A549 (cell line): ENCODE measurements at regions not wholly inside any gene's neighbourhood (a gene's known extent, or its start where the extent isn't known, plus 50 kb on each side); places are given as distances from the start of the nearest gene placed in this dataset.
"Not testable (repeated sequence)": the region's sequence is repeated elsewhere in the genome, so short reads cannot be mapped to it uniquely, and the experiment has no call there.

Source experiments
- ATAC-seq, 2 experiments: fragments of 200-7000 bp in 1 of 2; fragments of >200 bp in 1 of 2; cut with Nextera tagmentation in 1 of 2; cut with Tn5 transposase in 1 of 2; 3 replicates each; pipeline versions ENCODE4 v1.8.0 to v1.9.1; 2018 to 2020; ENCODE audit warnings: mild to moderate bottlenecking in 1 of 2, moderate library complexity in 1 of 2
- CTCF ChIA-PET: fragments of 300-600 bp; sonication (Branson Sonifier 250); formaldehyde crosslinking; extraction: SDS; loops from one replicate; lab custom pipeline; 2021; ENCODE audit warnings: antibody characterized with exemption, inconsistent platforms; lab: Yijun Ruan, JAX
- POLR2A ChIA-PET: fragments of 350-600 bp; formaldehyde crosslinking; extraction: SDS; loops from one replicate; lab custom pipeline; 2021; ENCODE audit warnings: antibody characterized with exemption, inconsistent platforms; lab: Yijun Ruan, JAX
- DNase-seq, 2 experiments: peaks; one replicate each; pipeline versions ENCODE4 v3.0.0 to v3.0.0-alpha.2; 2011 to 2016; ENCODE audit warnings: low read depth in 1 of 2, low spot score in 1 of 2
- FAIRE-seq: peaks from 2 replicates; lab custom pipeline; 2011; peaks lifted over from hg19 to GRCh38; lab: Jason Lieb, UNC
- H3K27ac ChIP-seq, 2 experiments: fragments of >200 bp; sonication (Bioruptor Twin); formaldehyde crosslinking; 3 replicates each; pipeline ENCODE4 v1.5.1; 2016 to 2017
- H3K4me1 ChIP-seq: fragments of >200 bp; sonication (Bioruptor Twin); formaldehyde crosslinking; 3 replicates; pipeline ENCODE4 v1.6.1; 2016
- H3K4me2 ChIP-seq: fragments of >200 bp; sonication (Bioruptor Twin); formaldehyde crosslinking; 3 replicates; pipeline ENCODE4 v1.6.1; 2016
- H3K4me3 ChIP-seq: fragments of >200 bp; sonication (Bioruptor Twin); formaldehyde crosslinking; 3 replicates; pipeline ENCODE4 v1.5.1; 2016
- H3K9me3 ChIP-seq: fragments of >200 bp; sonication (Bioruptor Twin); formaldehyde crosslinking; 3 replicates; pipeline ENCODE4 v1.6.1; 2016
- WGBS: methylation state at CpG from one replicate; pipeline ENCODE4 v1.1.6; 2017; ENCODE audit errors: missing lambda C conversion rate; 5-methylcytosine and 5-hydroxymethylcytosine counted together

GRCh38 chr22:10526079-10526478, 5001.9 kb upstream of the OR11H1 start:
- FAIRE-seq, CTCF ChIA-PET, DNase-seq: not testable (repeated sequence)

GRCh38 chr22:10531141-10531540, 4996.9 kb upstream of the OR11H1 start:
- H3K4me2 ChIP-seq, CTCF ChIA-PET, H3K27ac ChIP-seq, H3K4me3 ChIP-seq, ATAC-seq, DNase-seq, FAIRE-seq, H3K4me1 ChIP-seq, POLR2A ChIA-PET, H3K9me3 ChIP-seq: not testable (repeated sequence)
- no CpG with 5 or more reads among the region's 4 CpGs for WGBS

More at GRCh38 chr22:10526079-10526478, 5001.9 kb upstream of the OR11H1 start:
- ATAC-seq, H3K4me1 ChIP-seq, POLR2A ChIA-PET, H3K27ac ChIP-seq, H3K9me3 ChIP-seq, H3K4me3 ChIP-seq, H3K4me2 ChIP-seq: not testable (repeated sequence)
- 80% methylated on average over 1 of the region's 54 CpGs for WGBS

- H3K4me1 ChIP-seq, ATAC-seq, H3K4me2 ChIP-seq, CTCF ChIA-PET, H3K9me3 ChIP-seq, FAIRE-seq, POLR2A ChIA-PET, DNase-seq, H3K4me3 ChIP-seq, H3K27ac ChIP-seq: not testable (repeated sequence)
- WGBS, result 96% methylated on average over 16 of the region's 42 CpGs
Observed at GRCh38 chr22:10572531-10572930, 4955.5 kb upstream of the OR11H1 start.

- H3K9me3 ChIP-seq, H3K27ac ChIP-seq, H3K4me1 ChIP-seq, POLR2A ChIA-PET, CTCF ChIA-PET, H3K4me2 ChIP-seq, H3K4me3 ChIP-seq, ATAC-seq, FAIRE-seq, DNase-seq: not testable (repeated sequence)
- WGBS, result no CpG with 5 or more reads among the region's 2 CpGs
Observed at GRCh38 chr22:10601071-10601470, 4926.9 kb upstream of the OR11H1 start.

GRCh38 chr22:10631961-10632360, 4896.0 kb upstream of the OR11H1 start:
- CTCF ChIA-PET, H3K4me2 ChIP-seq, ATAC-seq, FAIRE-seq, DNase-seq, H3K9me3 ChIP-seq, H3K4me3 ChIP-seq, POLR2A ChIA-PET, H3K4me1 ChIP-seq, H3K27ac ChIP-seq: not testable (repeated sequence)
- no CpG with 5 or more reads among the region's 15 CpGs for WGBS

GRCh38 chr22:10635341-10635740, 4892.7 kb upstream of the OR11H1 start:
- H3K4me3 ChIP-seq, CTCF ChIA-PET, FAIRE-seq: not testable (repeated sequence)

GRCh38 chr22:10662818-10663217, 4865.2 kb upstream of the OR11H1 start:
- FAIRE-seq, POLR2A ChIA-PET, H3K4me3 ChIP-seq, ATAC-seq, DNase-seq, H3K4me1 ChIP-seq, CTCF ChIA-PET, H3K9me3 ChIP-seq, H3K4me2 ChIP-seq, H3K27ac ChIP-seq: not testable (repeated sequence)
- 31% methylated on average over 14 of the region's 14 CpGs for WGBS

More at GRCh38 chr22:10635341-10635740, 4892.7 kb upstream of the OR11H1 start:
- ATAC-seq, POLR2A ChIA-PET, DNase-seq, H3K9me3 ChIP-seq, H3K27ac ChIP-seq, H3K4me2 ChIP-seq, H3K4me1 ChIP-seq: not testable (repeated sequence)
- 0% methylated on average over 1 of the region's 3 CpGs for WGBS

- FAIRE-seq, POLR2A ChIA-PET, H3K4me3 ChIP-seq, H3K4me1 ChIP-seq, CTCF ChIA-PET, H3K4me2 ChIP-seq, DNase-seq, H3K27ac ChIP-seq, H3K9me3 ChIP-seq, ATAC-seq: not testable (repeated sequence)
- WGBS, result 4% methylated on average over 6 of the region's 6 CpGs
Observed at GRCh38 chr22:10673065-10673464, 4854.9 kb upstream of the OR11H1 start.

GRCh38 chr22:10678720-10679119, 4849.3 kb upstream of the OR11H1 start:
- H3K4me3 ChIP-seq, POLR2A ChIA-PET, FAIRE-seq, H3K9me3 ChIP-seq, DNase-seq, H3K27ac ChIP-seq, CTCF ChIA-PET, H3K4me2 ChIP-seq, ATAC-seq, H3K4me1 ChIP-seq: not testable (repeated sequence)
- 27% methylated on average over 3 of the region's 3 CpGs for WGBS

- H3K4me3 ChIP-seq, POLR2A ChIA-PET, H3K4me2 ChIP-seq, DNase-seq, FAIRE-seq, H3K27ac ChIP-seq, ATAC-seq, CTCF ChIA-PET, H3K9me3 ChIP-seq, H3K4me1 ChIP-seq: not testable (repeated sequence)
- 0% methylated on average over 1 of the region's 2 CpGs for WGBS
Observed at GRCh38 chr22:10685436-10685835, 4842.6 kb upstream of the OR11H1 start.

GRCh38 chr22:10687256-10687655, 4840.7 kb upstream of the OR11H1 start:
- WGBS, result 2% methylated on average over 4 of the region's 4 CpGs
- H3K27ac ChIP-seq, CTCF ChIA-PET, H3K9me3 ChIP-seq, H3K4me2 ChIP-seq, FAIRE-seq, H3K4me1 ChIP-seq, H3K4me3 ChIP-seq, POLR2A ChIA-PET, DNase-seq, ATAC-seq: not testable (repeated sequence)

- ATAC-seq, POLR2A ChIA-PET, H3K4me1 ChIP-seq, H3K27ac ChIP-seq, CTCF ChIA-PET, H3K4me3 ChIP-seq, DNase-seq, FAIRE-seq, H3K9me3 ChIP-seq, H3K4me2 ChIP-seq: not testable (repeated sequence)
- WGBS, result 89% methylated on average over 27 of the region's 45 CpGs
Observed at GRCh38 chr22:10698836-10699235, 4829.2 kb upstream of the OR11H1 start.
